ENCODE measurements at regions not wholly inside any gene's neighbourhood (a gene's known extent, or its start where the extent isn't known, plus 50 kb on each side); places are given as distances from the start of the nearest gene placed in this dataset.
"Not testable (repeated sequence)": the region's sequence is repeated elsewhere in the genome, so short reads cannot be mapped to it uniquely, and the experiment has no call there.

DNA sequence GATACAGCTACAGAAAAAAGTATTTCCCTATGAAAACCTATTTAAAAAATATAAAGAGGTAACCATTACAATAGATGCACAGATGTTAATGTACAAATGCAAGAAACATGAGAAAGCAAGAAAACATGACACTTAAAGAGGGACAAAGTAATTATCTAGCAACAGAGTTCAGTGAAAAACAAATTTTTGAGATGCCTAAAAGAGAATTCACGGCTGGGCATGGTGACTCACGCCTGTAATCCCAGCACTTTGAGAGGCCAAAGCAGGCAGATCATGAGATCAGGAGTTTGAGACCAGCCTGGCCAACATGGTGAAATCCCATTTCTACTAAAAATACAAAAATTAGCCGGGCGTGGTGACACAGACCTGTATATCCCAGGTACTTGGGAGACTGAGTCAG is 175.0 kb upstream of the ZSWIM2 start:
- TF ChIP-seq, protein P1, sequence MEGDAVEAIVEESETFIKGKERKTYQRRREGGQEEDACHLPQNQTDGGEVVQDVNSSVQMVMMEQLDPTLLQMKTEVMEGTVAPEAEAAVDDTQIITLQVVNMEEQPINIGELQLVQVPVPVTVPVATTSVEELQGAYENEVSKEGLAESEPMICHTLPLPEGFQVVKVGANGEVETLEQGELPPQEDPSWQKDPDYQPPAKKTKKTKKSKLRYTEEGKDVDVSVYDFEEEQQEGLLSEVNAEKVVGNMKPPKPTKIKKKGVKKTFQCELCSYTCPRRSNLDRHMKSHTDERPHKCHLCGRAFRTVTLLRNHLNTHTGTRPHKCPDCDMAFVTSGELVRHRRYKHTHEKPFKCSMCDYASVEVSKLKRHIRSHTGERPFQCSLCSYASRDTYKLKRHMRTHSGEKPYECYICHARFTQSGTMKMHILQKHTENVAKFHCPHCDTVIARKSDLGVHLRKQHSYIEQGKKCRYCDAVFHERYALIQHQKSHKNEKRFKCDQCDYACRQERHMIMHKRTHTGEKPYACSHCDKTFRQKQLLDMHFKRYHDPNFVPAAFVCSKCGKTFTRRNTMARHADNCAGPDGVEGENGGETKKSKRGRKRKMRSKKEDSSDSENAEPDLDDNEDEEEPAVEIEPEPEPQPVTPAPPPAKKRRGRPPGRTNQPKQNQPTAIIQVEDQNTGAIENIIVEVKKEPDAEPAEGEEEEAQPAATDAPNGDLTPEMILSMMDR (tag by site-specific recombination; IDR thresholded peaks at IDR 0.05) = not testable (repeated sequence)
- TF ChIP-seq, protein P2, sequence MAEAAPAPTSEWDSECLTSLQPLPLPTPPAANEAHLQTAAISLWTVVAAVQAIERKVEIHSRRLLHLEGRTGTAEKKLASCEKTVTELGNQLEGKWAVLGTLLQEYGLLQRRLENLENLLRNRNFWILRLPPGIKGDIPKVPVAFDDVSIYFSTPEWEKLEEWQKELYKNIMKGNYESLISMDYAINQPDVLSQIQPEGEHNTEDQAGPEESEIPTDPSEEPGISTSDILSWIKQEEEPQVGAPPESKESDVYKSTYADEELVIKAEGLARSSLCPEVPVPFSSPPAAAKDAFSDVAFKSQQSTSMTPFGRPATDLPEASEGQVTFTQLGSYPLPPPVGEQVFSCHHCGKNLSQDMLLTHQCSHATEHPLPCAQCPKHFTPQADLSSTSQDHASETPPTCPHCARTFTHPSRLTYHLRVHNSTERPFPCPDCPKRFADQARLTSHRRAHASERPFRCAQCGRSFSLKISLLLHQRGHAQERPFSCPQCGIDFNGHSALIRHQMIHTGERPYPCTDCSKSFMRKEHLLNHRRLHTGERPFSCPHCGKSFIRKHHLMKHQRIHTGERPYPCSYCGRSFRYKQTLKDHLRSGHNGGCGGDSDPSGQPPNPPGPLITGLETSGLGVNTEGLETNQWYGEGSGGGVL (tag by site-specific recombination; IDR thresholded peaks at IDR 0.05) = not testable (repeated sequence)
- TF ChIP-seq, protein P3, sequence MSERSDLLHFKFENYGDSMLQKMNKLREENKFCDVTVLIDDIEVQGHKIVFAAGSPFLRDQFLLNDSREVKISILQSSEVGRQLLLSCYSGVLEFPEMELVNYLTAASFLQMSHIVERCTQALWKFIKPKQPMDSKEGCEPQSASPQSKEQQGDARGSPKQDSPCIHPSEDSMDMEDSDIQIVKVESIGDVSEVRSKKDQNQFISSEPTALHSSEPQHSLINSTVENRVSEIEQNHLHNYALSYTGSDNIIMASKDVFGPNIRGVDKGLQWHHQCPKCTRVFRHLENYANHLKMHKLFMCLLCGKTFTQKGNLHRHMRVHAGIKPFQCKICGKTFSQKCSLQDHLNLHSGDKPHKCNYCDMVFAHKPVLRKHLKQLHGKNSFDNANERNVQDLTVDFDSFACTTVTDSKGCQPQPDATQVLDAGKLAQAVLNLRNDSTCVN (tag by site-specific recombination; optimal IDR thresholded peaks at IDR 0.05) = not testable (repeated sequence)
- not testable (repeated sequence) for TF ChIP-seq SETDB1 (IDR thresholded peaks at IDR 0.05; ENCODE audit: insufficient read length, low read length); KLF8 (tag by site-specific recombination; IDR thresholded peaks at IDR 0.05); SP2 (tag by site-specific recombination; IDR thresholded peaks at IDR 0.05); ZNF747 (tag by site-specific recombination; IDR thresholded peaks at IDR 0.05); ZNF416 (tag by site-specific recombination; IDR thresholded peaks at IDR 0.05); ZNF610 (tag by site-specific recombination; IDR thresholded peaks at IDR 0.05; ENCODE audit: borderline replicate concordance)

Data from HEK293 (cell line).